Endothelial cell (in vitro differentiated cells): ENCODE measurements at regions not wholly inside any gene's neighbourhood (a gene's known extent, or its start where the extent isn't known, plus 50 kb on each side); places are given as distances from the start of the nearest gene placed in this dataset.

Source experiments
- DNase-seq: peaks from one replicate; pipeline ENCODE4 v3.0.0; 2021; ENCODE audit warnings: low spot score
- H3K27ac Mint-ChIP-seq: one replicate; pipeline ENCODE4 v1.8.0; 2021; ENCODE audit warnings: mixed read lengths, inconsistent platforms; ENCODE audit not compliant: unreplicated experiment
- H3K27me3 Mint-ChIP-seq: one replicate; pipeline ENCODE4 v1.8.0; 2021; ENCODE audit warnings: mild to moderate bottlenecking, moderate library complexity, mixed read lengths, inconsistent platforms; ENCODE audit not compliant: unreplicated experiment
- H3K36me3 Mint-ChIP-seq: one replicate; pipeline ENCODE4 v1.8.0; 2021; ENCODE audit warnings: mild to moderate bottlenecking, low read depth, mixed read lengths, inconsistent platforms; ENCODE audit not compliant: unreplicated experiment
- H3K4me1 Mint-ChIP-seq: one replicate; pipeline ENCODE4 v1.8.0; 2021; ENCODE audit warnings: mild to moderate bottlenecking, mixed read lengths, inconsistent platforms; ENCODE audit not compliant: unreplicated experiment
- H3K4me3 Mint-ChIP-seq: one replicate; pipeline ENCODE4 v1.8.0; 2021; ENCODE audit warnings: mild to moderate bottlenecking, mixed read lengths, inconsistent platforms; ENCODE audit not compliant: unreplicated experiment
- H3K9me3 Mint-ChIP-seq: one replicate; pipeline ENCODE4 v1.8.0; 2021; ENCODE audit warnings: mixed read lengths, inconsistent platforms; ENCODE audit not compliant: unreplicated experiment
- CTCF ChIP-seq: fragments of 200-600 bp; sonication (generic); IDR thresholded peaks from one replicate; pipeline ENCODE4 v1.5.0; 2021; ENCODE audit warnings: antibody characterized with exemption; ENCODE audit not compliant: unreplicated experiment

- Mint-ChIP-seq H3K27me3 (no peaks in the 10 kb centered on the region), H3K4me1 (no peaks in the 10 kb centered on the region), H3K27ac (no peak overlapping the region), H3K4me3 (no peak overlapping the region), H3K9me3 (no peaks in the 10 kb centered on the region), H3K36me3 (no peaks in the 10 kb centered on the region)
- TF ChIP-seq CTCF: no peak
- DNase-seq: no peak
These were observed 265.9 kb upstream of the NR4A3 start for GRCh38 chr9:99555792-99556191.

DNA sequence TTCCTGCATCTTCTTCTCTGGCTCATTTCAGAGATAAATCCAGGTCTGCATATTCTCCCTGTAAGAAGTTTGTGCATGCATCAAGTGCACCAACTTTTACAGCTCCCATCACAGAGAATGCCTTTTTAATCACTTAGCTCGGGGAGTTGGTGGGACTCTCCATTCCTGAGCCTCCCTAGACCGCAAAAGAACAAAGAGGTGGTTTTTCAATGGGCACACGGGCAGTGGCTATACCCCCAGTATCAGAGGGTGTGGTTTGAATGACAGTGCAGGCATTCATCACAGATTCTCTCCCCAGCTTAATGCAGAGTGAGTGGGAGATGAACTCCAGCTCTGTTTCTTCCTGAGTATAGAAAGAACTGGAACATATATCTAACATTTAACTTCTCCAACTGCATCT lies 264.7 kb upstream of the NR4A3 start:
- H3K9me3 Mint-ChIP-seq: no peaks in the 10 kb centered on the region
- H3K27ac Mint-ChIP-seq: no peak overlapping the region
- no peak overlapping the region for H3K4me3 Mint-ChIP-seq
- no peaks in the 10 kb centered on the region for H3K27me3 Mint-ChIP-seq
- no peaks in the 10 kb centered on the region for H3K4me1 Mint-ChIP-seq
- TF ChIP-seq CTCF: no peak
- no peak for DNase-seq
- H3K36me3 Mint-ChIP-seq: no peaks in the 10 kb centered on the region

DNA sequence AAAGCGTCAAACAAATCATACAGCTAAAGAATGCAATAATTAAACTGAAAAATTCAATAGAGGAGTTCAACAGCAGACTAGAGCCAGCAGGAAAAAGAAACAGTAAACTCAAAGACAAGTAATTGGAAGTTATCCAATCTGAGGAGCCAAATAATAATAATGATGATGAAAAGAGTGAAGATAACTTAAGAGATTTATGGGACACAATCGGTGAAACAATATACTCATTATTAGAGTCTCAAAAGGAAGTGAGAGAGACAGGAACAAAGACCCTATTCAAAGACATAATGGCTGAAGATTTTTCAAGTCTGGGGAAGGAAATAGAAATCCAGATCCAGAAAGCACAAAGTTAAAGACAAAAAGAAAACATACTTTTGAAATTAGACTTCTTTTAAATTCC lies 263.9 kb upstream of the NR4A3 start:
- Mint-ChIP-seq H3K36me3 (no peaks in the 10 kb centered on the region), H3K4me1 (no peaks in the 10 kb centered on the region), H3K9me3 (no peaks in the 10 kb centered on the region), H3K4me3 (no peak overlapping the region), H3K27me3 (no peaks in the 10 kb centered on the region), H3K27ac (no peak overlapping the region)
- DNase-seq: no peak
- TF ChIP-seq CTCF: no peak

DNA sequence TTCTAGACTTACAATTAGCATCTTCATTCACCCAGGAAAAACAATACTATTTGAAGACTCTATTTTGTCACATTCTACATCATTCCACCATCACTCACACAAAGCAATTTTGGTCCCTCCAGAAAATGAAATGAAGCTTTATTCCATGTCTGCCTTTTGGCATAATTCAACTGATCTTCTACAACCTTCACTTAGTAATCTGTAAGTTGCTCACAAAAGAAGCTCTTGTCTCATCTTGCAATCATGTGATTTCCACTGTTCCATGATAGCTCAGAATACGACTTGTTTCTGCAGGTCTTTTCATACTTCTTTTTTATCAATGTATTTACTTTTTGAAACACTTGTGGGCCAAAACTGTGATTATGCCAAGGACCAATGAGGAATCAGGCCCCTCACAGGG lies 261.9 kb upstream of the NR4A3 start:
- no peak overlapping the region for H3K4me3 Mint-ChIP-seq
- H3K4me1 Mint-ChIP-seq: no peaks in the 10 kb centered on the region
- no peaks in the 10 kb centered on the region for H3K36me3 Mint-ChIP-seq
- no peaks in the 10 kb centered on the region for H3K9me3 Mint-ChIP-seq
- TF ChIP-seq CTCF: no peak
- no peaks in the 10 kb centered on the region for H3K27me3 Mint-ChIP-seq
- DNase-seq: no peak
- H3K27ac Mint-ChIP-seq: no peak overlapping the region

DNA sequence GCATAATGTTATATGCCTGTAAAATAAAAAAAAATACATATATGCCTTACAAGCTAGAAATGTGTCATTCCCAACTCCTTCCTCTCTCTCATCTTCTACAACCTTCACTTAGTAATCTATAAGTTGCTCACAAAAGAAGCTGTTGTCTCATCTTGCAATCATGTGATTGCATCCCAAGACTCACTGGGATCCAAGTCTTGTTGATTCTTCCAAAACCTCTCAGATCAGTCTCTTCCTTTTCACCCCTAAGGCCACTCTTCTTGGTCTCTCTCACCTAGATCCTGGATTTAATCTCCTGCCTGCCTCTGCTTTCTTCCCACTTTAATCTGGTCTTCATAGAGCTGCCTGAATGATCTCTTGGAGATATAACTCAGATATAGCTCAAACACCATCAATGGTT lies 261.1 kb upstream of the NR4A3 start:
- TF ChIP-seq CTCF: no peak
- Mint-ChIP-seq H3K36me3 (no peaks in the 10 kb centered on the region), H3K27ac (no peak overlapping the region), H3K9me3 (no peaks in the 10 kb centered on the region), H3K4me1 (no peaks in the 10 kb centered on the region), H3K27me3 (no peaks in the 10 kb centered on the region), H3K4me3 (no peak overlapping the region)
- no peak for DNase-seq
